GM04504 (cell line): ENCODE measurements at regions not wholly inside any gene's neighbourhood (a gene's known extent, or its start where the extent isn't known, plus 50 kb on each side); places are given as distances from the start of the nearest gene placed in this dataset.
"Not testable (repeated sequence)": the region's sequence is repeated elsewhere in the genome, so short reads cannot be mapped to it uniquely, and the experiment has no call there.

Source experiments
- DNase-seq: peaks from one replicate; pipeline ENCODE4 v3.0.0-alpha.2; 2012; ENCODE audit warnings: low read depth

DNA sequence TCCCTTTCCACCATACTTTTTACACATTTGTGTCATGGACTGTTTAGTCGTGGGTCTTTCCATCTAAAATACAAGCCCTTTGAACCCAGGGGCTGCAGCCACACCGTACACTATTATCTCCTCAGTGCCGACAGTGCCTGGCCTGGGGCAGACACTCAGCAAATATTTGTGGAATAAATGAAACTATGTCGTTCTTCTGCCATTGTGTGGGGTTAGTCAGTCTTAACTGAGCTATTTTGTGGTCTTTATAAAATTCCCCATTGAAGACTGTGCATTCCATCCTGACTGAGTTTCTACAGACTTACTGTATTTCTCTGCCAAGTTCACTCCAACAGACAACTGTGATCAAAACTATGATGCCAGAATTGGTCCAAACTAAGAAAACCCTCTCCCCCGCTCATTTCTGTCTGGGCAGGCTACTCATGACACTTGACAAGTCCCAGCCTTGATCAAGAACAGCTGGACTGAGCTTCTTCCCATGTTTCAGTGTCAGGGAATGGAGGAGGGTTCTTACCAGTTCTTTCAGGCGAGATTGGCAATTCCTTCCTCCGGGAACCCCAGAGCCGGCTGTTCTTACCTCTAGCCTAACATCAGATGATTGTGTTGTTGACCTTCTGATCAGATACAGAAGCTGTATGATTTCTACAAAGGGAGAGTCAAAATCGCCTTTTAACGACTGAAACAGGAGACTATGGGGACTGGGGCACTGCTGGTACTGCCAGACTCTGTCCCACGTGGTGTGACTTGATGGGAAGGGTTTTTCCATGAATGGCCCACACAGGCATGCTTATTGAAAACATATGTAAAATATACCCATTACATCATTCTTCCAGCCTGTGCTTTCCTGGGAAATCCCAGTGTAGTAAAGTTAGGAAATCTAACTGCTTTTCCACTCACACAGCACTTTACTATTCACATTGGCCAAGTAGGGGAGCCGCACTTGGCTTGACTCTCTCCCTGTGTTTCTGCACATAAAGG is 77.4 kb upstream of the NPAS2 start:
- peak; percentile 96 for DNase-seq

DNA sequence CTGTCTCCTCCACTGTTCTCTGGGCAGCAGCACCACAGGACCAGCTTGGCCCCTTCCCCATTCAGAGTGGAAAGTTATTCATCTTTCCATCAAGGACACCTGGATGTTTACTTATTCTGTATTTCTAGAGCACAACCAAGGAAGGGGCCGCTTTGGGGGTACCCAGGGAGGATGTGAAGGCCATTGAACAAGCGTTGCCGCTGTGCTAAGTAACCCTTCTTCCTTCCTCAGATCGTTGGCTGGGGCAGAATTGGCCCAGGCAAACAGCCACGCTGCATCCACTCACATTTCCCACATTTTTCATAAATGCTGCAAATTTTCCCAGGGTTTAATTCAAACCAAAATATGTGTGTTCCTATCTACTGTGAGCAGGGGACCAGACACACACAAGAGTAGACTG is 76.2 kb upstream of the NPAS2 start:
- DNase-seq: no peak

DNA sequence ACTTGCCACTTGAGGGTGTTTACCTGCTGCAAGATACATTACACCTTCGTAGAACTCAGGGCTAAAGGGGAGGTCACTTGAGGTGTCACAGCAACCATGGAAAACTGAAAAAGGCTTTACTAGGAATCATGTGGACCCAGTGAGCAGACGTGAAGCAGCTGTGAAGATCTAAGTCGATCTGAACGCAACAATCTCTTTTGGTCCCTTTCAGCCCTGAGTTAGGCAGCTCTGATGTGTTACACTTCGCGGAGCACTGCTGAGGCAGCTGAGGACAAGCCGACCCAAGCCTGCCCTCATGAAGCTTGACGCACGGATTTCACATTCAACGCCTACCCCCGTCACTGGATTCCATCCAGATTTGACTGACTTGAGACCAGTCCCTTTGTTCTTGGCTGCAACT is 75.8 kb upstream of the NPAS2 start:
- DNase-seq: no peak

DNA sequence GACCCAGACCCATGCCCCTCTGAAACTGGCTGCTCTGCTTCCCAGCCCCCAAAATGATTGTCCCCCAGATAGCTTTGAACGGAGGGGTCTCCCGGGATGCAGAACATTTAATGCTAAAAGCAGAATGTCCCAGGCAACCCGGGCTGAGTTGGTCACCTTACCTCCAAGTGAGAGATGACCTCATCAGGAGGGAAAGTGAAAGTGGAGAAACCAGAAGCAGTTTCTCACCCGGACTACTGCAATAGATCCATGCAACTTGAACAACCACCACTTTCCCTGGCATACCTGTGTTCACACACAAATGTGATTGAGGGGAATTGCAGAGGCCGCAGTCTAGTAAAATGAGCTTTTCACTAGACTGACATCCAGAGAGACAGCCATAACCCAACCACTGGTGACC is 75.3 kb upstream of the NPAS2 start:
- DNase-seq: no peak

DNA sequence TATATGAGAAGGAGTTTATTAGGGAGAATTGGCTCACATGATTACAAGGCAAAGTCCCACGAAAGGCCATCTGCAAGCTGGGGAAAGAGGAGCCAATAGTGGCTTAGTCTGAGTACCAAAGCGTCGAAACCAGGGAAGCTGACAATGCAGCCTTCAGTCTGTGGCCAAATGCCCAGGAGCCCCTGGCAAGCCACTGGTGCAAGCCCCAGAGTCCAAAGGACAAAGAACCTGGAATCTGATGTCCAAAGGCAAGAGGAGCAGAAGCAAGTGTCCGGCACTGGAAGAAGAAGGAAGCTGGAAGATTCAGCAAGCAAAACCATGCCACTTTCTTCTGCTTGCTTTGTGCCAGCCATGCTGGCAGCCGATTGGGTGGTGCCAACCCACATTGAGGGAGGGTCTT is 74.3 kb upstream of the NPAS2 start:
- no peak for DNase-seq

DNA sequence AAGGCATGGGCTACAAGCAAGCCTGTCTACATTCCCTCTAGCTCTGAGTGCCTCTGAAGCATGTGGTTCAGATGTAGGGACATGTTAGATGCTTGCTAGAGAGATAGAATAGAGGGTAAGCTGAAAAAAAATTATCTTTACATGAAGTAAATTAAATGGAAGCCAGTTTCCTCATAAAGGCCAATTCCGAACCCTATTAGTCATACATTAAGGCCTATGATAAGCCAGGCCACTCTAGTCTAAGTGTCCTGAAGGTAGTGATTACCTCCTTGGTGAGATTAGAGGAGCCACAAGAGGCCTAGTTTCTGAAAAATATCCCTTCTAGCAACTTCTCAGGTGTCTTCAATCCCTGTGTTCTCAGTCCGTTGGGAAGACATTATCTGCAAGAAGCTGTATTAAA is 72.4 kb upstream of the NPAS2 start:
- no peak for DNase-seq

DNA sequence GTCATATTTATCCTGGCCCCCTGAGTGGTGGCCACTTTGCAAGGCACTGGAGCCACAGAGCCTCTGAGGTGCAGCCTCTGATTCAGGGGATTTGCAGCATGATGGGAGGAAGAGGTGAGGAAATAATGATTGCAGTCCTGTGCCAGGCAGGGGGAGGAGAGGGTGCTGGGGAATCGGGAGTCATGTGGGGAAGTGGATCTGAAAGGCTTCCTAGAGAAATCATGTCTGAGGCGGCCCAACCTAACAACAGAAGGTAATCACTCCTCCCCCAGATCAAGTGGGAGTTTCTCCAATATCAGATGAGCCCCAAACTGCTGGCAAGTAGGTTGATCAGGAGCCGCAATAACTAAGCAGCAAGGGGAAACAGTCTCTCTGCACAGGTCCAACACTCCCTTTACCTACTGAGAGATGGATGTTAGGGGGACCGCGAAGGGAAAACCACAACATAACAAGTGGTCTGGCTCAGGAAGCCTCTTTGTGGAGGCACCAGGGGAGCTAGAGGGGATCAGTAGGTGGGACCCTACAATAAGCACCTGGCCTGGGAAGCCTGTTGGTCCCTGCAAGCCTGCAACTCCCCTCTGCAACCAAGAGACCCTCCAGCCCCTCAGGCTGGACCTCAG is 71.8 kb upstream of the NPAS2 start:
- no peak for DNase-seq

DNA sequence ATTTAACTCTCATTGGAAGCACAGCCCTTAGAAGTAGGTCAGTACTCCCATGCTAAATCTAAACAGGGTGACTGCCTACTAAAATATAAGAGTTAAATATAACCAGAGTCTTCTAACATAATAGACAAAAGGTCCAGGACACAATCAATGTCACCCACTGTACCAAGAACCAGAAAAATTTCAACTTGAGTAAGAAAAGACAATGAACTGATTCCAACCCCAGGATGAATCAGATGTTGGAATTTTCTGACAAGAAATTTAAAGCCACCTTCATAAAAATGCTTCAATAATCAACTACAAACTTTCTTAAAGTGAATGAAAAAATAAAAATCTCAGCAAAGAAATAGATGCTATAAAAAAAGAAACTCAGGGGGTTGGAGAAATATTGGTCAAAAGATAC is 71.3 kb upstream of the NPAS2 start:
- DNase-seq: no peak

DNA sequence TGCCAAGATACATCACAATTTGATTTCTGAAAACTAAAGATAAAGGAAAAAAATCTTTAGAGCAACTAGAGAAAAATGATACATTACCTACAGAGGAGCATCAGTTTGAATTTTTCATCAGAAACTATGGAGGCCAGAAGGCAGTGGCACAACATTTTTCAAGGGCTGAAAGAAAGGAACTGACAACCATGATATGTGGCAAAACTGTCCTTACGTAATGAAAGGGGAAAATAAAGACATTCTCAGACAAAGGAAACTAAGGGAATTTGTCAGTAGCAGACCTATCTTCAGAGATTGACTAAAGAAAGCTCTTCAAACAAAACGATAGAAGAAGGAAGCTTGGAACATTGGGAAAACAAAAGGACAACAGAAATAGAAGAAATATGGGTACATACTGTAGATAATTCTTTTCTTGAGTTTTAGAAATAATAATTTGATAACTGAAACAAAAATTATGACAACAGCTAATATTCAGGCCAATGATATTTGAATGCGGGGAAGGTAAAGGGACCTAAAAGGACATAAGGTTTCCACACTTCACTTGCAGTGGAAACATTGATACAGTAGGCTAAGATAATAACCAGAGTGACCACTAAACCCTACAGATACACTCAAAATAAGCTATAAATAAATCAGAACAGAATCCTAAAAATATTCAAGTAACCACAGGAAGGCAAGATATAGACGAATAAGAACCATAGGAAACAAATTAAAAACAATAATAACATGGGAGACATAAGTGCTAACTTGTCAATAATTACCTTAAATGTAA is 70.0 kb upstream of the NPAS2 start:
- no peak for DNase-seq

DNA sequence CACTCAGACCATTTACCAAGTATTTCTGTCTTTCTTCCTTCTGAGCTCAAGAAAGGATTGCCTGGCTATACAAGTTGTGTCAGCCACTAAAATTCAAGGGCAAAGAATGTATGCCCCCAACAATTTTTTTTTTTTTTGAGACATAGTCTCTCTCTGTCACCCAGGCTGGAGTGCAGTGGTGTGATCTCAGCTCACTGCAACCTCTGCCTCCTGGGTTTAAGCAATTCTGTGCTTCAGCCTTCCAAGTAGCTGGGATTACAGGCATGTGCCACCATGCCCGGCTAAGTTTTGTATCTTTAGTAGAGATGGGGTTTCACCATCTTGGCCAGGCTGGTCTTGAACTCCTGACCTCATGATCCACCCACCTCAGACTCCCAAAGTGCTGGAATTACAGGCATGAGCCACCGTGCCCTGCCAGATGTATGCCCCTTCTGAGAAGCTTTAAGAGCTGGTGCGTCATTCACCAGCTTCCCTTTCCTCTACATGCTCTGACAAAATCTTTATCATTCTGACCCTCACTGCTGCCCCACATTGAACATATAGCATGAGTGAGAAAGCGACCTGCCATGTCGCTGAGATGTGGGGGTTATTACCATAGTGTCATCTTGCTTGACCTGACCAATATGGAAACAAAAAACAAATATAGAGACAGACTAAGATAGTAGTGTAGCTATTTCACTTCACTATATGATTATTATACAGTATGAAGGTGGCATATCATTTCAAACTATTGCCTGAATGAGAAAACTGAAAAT is 67.9 kb upstream of the NPAS2 start:
- not testable (repeated sequence) for DNase-seq

DNA sequence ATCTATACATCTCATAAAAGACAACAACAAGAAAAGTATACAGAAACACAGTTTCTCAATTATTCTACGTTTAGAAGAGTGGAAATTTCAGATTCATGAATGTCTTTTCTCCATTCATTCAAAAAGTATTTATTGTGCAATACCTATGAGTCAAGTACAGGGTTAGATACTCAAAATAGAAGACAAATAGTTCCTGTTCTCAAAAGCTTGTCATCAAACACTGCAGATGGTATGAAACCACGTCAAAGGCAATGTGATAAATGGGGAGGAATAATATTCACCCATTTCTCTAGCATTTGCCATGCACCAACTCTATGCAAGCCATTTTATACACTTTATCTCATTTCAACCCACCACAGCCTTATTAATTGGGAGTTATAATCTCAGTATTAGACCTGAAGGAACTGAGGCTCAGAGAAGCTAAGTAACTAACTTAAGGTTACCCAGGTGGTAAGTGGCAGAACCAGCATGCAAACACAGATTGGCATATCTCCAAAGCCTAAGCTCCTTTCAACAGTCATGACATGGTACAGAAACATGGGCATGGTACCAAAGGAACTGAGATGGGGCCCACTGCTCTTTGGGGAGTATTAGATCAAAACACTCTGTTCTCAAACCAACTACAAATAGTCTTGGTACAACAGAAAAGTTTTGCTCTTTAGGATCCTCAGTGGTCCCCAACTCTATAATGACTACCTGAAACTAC is 67.2 kb upstream of the NPAS2 start:
- no peak for DNase-seq

DNA sequence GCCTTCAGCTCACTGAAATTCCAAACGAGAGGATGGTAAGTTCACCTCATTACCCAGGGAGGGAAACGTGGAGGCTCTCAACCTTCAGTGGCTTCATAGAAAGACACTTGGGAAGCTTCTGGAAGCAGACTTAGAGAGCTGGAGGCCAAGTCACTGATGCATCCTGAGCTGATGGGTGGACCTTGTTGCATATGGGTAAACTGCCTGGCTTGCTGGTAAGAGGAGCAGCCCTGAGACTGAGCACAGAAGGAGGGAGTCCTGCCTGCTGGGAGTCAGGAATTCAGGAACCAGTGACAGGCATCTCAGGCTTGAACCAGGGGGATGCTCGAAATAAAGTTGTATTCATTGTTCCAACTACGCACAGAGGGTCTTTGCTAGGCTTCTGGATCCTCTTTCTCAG is 66.5 kb upstream of the NPAS2 start:
- DNase-seq: no peak

DNA sequence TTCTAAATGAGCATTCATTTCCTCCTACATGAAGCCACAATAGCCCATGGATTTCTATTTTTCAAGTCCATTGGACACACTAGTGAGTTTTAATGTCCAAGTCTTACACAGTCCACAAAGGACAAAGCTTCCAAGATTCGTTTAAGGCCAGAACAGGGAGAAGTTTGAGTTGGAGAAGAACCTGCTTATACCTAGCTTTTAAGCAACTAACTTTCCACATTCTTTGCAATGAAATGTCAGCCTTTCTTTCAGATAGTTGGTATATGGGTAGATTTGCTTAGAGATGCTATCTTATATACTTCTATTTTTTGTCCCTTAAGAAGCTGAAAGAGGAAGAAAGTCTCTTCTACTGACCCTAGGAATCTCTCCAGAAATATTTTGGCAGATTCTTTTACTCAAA is 66.1 kb upstream of the NPAS2 start:
- DNase-seq: no peak

DNA sequence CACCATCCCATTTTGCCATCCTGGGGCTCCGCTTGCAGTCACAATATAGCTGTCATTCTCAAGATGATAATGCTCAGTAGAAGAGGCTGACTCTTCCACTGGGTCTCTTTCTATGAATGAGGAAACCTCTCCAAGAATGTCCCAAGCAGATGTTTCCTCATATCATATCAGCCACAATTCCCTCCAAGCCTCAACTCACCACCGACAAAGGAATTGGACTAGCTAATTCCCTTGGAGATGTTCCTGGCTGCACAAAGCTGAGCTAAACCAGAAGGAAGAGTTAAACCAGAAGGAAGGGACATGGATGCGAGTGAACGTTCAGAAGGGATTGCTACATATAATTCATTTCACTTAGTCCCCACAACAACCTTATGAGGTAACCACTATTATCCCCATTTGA is 65.0 kb upstream of the NPAS2 start:
- DNase-seq: no peak

DNA sequence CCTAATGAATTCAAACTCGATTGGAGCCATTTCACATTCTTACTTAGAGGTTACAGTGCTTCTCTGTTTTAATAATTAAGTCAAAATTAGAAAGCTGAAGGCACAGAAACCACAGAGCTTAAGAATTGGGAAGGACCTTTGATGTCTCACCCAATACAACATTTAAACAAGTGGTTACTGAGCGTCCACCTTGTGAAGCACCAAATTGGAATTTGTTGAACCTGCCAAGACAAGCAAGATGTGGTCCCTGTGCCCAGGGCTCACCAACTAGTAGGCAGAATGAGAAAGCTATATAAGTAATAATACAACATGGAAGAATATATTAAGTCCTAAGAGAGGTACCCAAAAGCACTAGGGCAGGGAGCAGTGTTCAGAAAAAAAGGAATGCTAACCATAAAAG is 64.5 kb upstream of the NPAS2 start:
- no peak for DNase-seq

DNA sequence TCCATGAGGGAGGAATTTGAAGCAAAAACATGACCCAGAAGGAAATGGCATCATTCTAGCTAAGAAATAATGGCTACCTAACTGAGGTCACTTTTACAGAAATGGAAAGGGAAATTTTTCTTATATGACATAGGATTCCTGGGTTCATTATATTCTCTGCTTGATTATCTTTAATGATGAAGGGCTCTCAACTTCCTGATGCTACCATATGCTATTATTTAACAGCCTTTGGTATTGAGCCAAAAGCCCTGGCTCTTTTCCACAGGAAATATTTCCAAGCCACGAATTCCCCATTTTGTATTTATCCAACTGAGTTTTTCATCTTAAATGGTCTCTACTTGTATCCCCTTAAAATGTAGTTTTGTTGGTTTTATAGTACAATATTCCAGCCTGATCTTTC is 63.2 kb upstream of the NPAS2 start:
- no peak for DNase-seq

DNA sequence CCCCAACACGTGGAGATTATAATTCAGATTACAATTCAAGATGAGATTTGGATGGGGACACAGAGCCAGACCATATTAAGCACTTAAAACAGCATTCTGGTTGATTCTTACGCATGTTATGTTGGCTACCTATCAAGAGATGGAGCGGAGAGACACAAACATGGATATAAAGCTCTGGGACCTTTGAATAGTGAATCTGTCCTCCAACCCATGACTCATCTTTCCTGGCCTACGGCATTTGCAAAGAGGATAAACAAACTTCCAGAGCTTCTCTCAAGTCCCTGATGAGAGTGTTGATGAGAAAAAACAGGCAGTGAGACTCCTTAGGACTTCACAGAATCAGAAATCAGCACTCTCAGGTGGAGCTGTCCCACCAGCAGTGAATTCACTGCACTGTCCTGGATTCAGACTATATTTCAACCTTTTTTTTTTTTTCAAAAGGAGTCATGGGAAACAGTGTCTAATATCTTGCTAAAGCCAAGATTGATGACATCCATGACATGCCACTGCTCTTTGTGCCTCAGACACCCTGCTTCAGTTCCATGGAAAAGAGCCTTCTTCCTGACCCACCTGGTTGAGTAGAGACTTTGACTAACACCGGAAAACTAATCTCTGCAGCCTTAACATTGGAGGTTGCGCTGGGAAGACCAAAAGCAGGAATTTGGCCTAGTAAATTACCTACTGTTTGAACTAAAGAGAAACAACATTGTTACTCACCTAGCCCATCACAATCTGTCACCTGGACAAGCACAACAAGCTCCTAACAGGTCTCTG is 62.1 kb upstream of the NPAS2 start:
- peak; percentile 85 for DNase-seq

DNA sequence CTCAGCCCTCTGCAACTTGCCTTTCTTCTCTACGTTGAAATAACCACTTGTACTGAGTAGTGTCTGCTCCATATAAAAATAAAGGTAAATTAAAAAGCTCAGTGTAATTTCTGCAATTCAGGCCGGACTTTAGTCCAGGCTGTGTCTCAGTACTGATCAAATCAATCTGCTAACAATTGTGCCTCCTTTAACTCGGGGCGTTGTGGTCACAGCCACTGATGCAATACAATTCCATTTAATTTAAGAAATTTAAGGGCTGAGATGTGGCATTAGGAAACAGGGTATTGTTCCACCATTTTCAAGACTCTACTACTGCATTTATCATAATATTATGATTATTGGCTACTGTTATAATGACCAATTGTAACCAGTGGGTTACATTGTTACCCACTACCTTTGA is 60.0 kb upstream of the NPAS2 start:
- no peak for DNase-seq

DNA sequence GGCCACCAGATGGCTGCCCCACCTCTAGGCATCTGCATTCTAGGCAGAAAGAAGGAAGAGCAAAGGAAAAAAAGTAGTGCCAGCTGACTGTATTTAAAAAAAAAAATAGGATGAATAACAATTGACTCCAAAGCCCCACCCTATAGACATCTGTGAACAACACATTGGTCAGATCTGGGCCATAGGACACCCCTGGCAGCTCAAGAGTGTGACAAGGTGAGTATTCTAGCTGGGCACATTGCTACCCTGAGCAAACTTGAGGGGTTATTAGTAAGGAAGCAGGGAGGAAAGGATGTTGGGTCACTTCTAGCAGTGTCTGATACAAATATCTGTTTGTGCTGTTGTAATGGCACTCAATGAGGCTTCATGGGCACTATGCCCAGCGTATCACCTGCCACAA is 58.6 kb upstream of the NPAS2 start:
- DNase-seq: no peak

DNA sequence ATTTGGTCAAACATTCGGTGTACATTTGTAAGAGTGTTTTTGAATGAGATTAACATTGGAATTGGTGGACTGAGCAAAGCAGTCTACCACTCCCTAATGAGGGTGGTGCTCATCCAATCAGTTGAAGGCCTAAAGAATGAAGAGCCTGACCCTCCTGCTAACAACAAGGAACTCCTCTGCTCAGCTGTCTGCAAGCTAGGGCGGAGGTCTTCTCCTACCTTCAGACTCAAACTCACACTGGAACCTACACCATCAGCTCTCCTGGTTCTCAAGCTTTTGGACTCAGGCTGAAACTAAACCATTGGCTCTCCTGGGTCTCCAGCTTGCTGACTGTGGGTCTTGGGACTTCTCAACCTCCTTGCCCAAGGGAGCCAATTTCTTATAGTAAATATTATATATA is 55.5 kb upstream of the NPAS2 start:
- DNase-seq: no peak

DNA sequence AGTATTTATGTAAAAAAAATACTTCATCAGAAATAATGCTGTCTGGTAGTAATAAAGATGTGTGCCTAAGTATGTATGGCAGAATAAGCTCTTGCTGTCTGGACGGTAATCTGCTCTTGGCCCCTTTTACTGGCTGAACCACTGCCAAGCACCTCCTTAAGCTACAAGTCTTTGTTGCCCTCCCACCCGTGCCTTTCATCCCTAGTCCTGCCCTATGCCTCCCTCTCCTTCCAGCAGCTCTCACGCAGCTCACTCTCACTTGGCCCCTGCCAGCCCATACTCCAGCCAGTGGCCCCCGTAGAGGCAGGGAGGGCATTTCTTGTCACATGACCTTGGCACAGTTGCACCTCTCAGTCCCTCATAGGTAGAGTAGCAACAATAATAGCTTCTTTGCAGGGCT is 54.5 kb upstream of the NPAS2 start:
- DNase-seq: no peak
